HEK293T (cell line): ENCODE measurements at regions not wholly inside any gene's neighbourhood (a gene's known extent, or its start where the extent isn't known, plus 50 kb on each side); places are given as distances from the start of the nearest gene placed in this dataset.

Experiments
- ARNT ChIP-seq: fragments of 450-650 bp; IDR thresholded peaks from 2 replicates; pipeline ENCODE4 v1.6.1; 2017; ENCODE audit warnings: mild to moderate bottlenecking
- BHLHE40 ChIP-seq: fragments of 450-650 bp; IDR thresholded peaks from 2 replicates; pipeline ENCODE4 v1.6.1; 2016; ENCODE audit warnings: mild to moderate bottlenecking, moderate library complexity, borderline replicate concordance
- CTBP1 ChIP-seq: fragments of 450-650 bp; IDR thresholded peaks from 2 replicates; pipeline ENCODE4 v1.6.1; 2016; ENCODE audit warnings: borderline replicate concordance
- FOXK2 ChIP-seq: fragments of 450-650 bp; IDR thresholded peaks from 2 replicates; pipeline ENCODE4 v1.6.1; 2016; ENCODE audit warnings: mild to moderate bottlenecking
- FOXM1 ChIP-seq: fragments of 450-650 bp; IDR thresholded peaks from 2 replicates; pipeline ENCODE4 v1.6.1; 2017; ENCODE audit warnings: mild to moderate bottlenecking, borderline replicate concordance
- HDGF ChIP-seq: fragments of 450-650 bp; IDR thresholded peaks from 2 replicates; pipeline ENCODE4 v1.6.1; 2017; ENCODE audit warnings: antibody characterized with exemption, borderline replicate concordance
- LEF1 ChIP-seq: fragments of 450-650 bp; IDR thresholded peaks from 2 replicates; pipeline ENCODE4 v1.6.1; 2017; ENCODE audit warnings: mild to moderate bottlenecking, borderline replicate concordance
- NFRKB ChIP-seq: fragments of 450-650 bp; IDR thresholded peaks from 2 replicates; pipeline ENCODE4 v1.6.1; 2016; ENCODE audit warnings: mild to moderate bottlenecking, moderate library complexity
- PKNOX1 ChIP-seq: fragments of 450-650 bp; IDR thresholded peaks from 2 replicates; pipeline ENCODE4 v1.6.1; 2016
- SP1 ChIP-seq: fragments of 450-650 bp; IDR thresholded peaks from 2 replicates; pipeline ENCODE4 v1.6.1; 2017
- SUZ12 ChIP-seq: fragments of 450-650 bp; IDR thresholded peaks from 2 replicates; pipeline ENCODE4 v1.6.1; 2016; ENCODE audit warnings: mild to moderate bottlenecking
- ZNF384 ChIP-seq: fragments of 450-650 bp; IDR thresholded peaks from 2 replicates; pipeline ENCODE4 v1.6.1; 2016

- TF ChIP-seq PKNOX1 = no peak
- no peak for TF ChIP-seq BHLHE40
- TF ChIP-seq CTBP1 = no peak
- no peak for TF ChIP-seq LEF1
- no peak for TF ChIP-seq ZNF384
- no peak for TF ChIP-seq HDGF
- no peak for TF ChIP-seq SUZ12
- TF ChIP-seq NFRKB = no peak
- TF ChIP-seq FOXK2 = no peak
- no peak for TF ChIP-seq SP1
- TF ChIP-seq FOXM1 = no peak
- no peak for TF ChIP-seq ARNT
Observed at GRCh38 chr7:108836256-108836655, 266.6 kb downstream of the DNAJB9 start.
